Kidney capillary endothelial cell (primary cell): ENCODE measurements at regions not wholly inside any gene's neighbourhood (a gene's known extent, or its start where the extent isn't known, plus 50 kb on each side); places are given as distances from the start of the nearest gene placed in this dataset.
"Not testable (repeated sequence)": the region's sequence is repeated elsewhere in the genome, so short reads cannot be mapped to it uniquely, and the experiment has no call there.

Experiments used
- DNase-seq: peaks from one replicate; pipeline ENCODE4 v3.0.0-alpha.2; 2018; ENCODE audit warnings: low spot score

DNA sequence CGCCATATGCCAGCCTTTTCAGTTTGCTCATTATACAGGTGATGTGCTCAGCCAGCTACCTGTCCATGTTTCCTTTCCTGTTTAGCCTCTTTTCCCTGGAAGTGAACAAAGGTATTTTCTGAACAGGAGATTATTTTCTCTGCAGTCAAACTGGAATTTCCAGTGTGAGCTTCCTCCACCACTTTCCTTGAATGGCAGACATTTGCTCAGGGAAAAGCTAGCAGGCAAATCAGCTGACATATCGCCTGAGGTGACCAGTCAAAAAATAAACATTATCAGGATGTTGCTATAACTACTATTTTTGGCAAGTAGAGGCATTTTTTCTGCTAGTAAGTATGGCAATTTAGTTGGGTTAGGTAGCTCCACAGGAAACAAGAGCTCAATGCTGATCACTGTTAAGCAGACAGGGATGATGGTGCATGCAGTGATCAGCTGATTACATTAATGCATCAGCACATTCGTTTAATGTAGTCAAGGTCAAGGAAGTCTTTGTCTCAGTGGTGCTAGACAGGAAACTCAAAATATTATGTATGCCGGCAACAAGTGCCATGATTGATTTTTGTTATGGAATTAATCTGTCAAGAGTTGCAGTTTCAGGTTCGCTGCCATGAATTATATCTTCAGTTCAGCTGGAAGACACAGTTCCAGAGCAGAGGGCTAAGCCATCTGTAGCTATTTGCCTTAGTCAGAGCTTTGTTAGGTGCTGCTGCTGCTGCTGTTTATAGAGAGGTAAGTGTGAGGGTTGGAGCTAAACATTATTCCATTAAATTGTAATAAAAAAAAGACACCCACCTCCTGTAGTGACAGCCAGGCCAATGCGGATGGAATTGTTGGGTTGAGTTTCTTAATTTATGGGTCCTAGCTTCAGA lies 179.7 kb upstream of the ST6GALNAC5 start:
- no peak for DNase-seq

DNA sequence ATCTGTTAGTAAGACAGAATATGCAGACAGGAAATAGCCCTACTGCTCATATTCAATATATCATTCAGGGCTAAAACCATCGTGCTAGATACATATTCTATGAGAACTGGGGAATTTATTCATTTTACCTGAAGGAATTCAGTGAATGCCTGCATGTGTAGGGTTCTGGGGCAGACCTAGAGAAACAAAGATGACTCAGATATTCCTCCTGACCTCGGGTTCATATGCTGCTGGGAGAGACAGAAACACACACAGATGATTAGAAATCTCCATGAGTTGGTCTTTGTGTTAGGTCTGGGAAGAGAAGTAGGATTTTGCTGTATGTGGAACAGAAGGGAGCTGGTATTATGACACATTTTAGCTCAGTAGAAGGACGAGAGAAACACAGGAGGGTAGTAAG lies 176.5 kb upstream of the ST6GALNAC5 start:
- DNase-seq, result no peak

DNA sequence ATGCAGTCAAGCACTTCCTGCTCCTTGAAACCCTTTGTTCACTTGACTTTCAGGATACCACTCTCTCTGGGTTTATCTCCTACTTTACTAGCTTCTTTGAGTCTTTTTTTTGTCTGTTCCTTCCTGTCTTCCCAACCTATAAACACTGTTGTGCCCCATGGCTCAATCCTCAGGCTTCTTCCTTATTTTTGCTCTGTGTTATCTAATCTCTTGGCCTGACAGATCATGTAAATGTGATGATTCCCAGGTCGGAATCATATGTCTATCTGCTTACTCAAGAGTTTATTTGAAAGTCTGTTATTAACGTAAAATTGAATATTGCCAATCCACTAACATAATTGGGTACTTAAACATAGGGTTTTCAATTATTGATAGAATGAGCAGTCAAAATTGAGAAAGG lies 171.7 kb upstream of the ST6GALNAC5 start:
- DNase-seq, result no peak

DNA sequence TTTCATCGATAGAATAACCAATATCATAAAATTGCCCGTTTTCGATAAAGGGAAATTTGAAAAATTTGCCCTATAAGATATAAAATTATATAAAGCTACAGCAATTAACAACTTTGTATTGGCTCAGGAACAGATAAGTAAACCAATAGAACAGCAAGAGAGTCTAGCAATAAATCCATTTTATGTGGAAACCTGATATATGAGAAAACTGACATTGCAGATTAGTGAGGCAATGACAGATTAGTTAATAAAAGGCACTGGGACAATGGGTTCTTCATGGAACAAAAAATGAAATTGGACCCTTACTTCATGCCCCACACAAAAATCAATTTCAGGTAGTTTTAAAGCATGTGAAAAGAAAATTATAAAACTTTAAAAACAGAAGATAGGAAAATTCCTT lies 169.9 kb upstream of the ST6GALNAC5 start:
- DNase-seq, result no peak

DNA sequence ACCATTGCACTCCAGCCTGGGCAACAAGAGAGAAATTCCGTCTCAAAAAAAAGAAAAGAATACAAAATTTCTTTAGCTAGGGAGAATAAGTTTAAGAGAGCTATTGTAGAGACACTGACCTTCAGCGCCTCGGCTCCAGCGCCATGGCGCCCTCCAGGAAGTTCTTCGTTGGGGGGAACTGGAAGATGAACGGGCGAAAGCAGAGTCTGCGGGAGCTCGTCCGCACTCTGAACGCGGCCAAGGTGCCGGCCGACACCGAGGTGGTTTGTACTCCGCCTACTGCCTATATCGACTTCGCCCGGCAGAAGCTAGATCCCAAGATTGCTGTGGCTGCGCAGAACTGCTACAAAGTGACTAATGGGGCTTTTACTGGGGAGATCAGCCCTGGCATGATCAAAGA lies 167.6 kb upstream of the ST6GALNAC5 start:
- not testable (repeated sequence) for DNase-seq

DNA sequence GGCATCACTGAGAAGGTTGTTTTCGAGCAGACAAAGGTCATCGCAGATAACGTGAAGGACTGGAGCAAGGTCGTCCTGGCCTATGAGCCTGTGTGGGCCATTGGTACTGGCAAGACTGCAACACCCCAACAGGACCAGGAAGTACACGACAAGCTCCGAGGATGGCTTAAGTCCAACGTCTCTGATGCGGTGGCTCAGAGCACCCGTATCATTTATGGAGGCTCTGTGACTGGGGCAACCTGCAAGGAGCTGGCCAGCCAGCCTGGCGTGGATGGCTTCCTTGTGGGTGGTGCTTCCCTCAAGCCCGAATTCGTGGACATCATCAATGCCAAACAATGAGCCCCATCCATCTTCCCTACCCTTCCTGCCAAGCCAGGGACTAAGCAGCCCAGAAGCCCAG lies 167.1 kb upstream of the ST6GALNAC5 start:
- not testable (repeated sequence) for DNase-seq

DNA sequence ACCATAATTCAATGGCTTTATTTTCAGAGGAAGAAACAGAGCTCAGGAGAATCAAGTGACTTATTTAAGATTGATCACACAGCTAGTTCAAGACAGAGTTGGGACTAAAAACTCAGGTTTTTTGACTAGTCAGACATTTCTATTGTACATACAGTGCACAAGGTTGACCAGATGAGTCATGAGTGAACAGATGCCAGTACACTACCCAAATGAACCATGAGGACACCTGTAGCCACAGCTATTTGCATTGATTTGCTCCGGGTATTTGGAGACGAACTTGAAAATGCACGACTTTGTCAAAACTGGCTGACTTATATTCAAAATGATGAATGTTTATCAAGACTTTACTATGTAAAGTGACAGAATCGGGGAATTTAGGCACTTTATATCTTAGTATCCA lies 161.7 kb upstream of the ST6GALNAC5 start:
- DNase-seq, result no peak

DNA sequence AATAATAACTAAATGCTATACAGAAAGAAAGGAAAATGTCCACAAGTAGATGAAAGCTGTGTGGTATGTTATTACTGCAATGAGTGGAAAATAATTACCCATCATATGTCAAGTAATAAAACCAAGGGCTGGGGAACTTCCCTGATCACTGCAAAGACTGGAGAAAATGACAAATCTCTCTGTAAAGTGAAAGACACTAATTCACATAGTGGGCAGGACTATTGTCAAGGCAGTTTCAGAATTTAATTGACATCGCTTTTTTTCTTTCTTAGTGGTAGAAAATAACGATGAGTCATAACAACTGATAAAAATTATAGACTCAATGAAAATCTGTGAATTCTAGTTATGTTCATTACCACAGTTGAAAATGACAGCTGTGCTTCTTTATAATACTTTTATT lies 153.7 kb upstream of the ST6GALNAC5 start:
- DNase-seq, result no peak

DNA sequence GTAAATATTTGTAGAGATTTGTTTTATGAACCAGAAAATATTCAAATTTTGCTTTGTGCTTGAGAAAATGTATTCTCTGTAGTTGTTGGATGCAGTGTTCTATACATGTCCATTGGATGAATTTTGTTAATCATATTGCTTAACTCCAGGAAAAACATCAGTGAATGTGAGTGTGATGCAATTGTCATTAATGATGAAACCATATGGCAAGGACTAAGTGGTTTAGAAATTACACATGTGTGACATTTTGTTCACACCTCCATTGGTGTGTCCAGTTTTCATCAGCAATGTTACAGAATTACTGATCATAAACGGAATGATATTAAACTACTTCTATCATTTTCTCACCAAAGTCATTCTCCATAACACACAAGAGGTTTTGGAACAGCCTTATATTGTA lies 151.8 kb upstream of the ST6GALNAC5 start:
- DNase-seq, result no peak

DNA sequence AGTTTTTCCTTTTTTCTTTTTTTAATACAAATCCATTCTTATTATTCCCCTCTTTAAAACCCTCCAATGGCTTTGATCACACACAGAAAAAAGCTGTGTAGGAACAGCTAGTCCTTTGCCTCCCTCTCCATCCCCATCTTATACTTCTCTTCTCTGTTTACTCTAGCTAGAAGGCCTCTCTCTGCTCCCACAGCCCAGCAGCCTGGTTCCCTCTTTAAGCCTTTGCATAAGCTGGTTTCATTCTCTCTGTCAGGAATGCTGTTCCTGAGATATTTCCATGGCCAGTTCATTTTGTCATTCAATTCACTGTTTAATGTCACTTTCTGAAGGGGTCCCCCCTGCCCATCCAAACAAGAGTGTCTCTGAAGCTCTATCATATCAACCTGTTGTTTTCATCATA lies 143.3 kb upstream of the ST6GALNAC5 start:
- no peak for DNase-seq

DNA sequence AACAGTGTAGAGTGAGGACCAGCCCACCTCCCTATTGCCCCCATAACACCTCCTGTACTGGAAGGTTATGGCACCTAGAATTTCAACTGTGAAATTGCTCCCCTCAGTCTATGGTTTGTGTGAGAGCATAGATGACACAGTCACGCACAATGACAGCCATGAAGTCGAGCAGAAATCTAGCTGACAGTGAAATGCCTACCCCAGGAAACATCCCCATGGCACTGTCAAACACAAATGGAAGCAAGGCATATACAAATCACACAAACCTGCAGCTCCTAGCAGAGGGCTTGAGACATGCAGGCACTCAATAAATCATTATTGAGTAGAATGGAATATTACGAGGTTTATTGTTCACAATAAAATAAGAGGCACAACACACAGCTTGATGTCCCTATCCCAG lies 142.5 kb upstream of the ST6GALNAC5 start:
- no peak for DNase-seq

DNA sequence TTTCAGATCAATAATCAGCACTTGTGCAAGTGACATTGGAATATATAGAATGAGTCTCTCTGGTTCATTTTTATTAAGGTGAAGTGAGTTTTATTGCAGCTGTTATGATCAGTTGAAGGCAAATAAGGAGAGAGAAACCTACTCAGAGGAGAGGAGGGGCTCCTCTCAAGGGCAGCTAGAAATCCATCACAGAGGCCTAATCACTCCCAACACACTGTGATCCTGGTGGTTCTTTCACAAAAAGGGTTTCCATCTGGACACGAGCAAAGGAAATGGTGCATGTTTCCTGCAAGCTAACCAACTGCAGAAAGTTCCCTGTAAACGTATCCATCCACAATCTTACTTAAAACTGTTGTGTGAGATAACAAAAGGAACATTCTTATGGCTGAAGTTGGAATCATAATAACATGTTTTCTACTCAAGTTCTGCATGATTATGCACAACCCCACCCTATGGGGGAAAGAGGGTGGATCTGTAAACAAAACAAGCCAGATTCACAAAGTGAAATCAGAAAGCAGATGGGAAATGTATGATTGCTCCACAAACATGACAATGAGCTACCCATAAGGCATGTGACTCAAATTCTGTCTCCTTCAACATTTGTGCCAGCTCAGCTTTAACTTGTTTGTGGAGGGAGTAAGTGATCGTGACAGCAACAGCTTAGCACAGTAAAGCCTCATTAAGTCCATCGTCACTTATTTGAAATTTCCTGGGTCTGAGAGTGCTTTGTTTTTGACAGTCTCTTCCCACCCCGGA lies 141.2 kb upstream of the ST6GALNAC5 start:
- no peak for DNase-seq

DNA sequence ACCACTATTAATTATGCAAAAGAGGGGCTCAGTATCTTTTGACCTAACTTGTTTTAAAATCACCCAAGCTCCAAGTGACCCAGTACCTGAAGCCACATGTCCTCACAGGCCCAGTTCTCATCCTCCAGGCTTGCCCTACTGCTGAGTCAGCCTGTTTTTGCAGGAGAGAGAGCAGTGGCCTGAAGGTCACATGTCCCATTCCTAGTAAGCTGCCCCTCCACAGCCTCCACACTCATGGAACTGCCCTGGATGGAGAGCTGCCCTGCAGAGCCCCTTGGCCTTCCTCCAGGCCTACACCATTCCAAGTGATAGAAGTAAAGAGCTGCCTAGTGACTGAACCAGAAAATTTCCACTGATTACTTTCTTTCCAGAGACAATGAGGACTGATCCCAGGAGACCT lies 139.8 kb upstream of the ST6GALNAC5 start:
- no peak for DNase-seq

DNA sequence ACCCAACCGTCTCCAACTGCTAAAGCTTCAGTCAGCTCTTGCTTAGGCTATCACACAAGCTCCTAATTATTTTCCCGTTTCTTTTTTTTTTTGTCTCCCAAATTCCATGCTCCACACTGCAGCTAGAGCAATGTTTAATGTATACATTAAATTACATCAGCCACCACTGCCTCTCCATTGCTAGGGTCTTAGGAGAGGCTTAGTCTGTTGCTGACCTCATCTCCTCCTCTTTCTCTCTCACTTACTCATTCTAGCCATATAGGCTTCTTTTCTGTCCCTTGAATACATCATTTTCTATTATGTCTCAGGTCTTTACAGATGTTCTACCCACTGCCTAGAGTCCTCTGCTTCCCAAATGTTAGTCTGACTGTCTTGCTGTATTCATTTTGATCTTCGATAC lies 138.1 kb upstream of the ST6GALNAC5 start:
- DNase-seq, result no peak

DNA sequence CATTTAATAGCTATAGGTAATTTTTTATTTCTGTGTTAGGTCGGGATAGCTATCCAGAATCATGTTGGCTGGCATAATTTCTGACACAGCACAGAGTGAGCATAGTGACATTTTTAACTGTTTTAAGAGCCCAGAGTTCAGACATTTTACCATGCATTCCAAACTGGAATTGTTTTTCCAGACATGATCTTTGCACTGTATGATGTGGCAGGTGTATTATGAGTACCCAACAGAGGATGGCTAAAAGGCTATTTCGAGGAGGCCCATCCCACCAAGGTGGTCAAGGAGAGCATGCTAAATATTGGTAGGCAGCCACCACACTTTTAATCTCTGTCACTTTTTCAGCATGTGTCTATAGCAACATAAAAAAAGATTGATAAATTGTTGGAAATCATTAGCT lies 137.3 kb upstream of the ST6GALNAC5 start:
- DNase-seq, result no peak

DNA sequence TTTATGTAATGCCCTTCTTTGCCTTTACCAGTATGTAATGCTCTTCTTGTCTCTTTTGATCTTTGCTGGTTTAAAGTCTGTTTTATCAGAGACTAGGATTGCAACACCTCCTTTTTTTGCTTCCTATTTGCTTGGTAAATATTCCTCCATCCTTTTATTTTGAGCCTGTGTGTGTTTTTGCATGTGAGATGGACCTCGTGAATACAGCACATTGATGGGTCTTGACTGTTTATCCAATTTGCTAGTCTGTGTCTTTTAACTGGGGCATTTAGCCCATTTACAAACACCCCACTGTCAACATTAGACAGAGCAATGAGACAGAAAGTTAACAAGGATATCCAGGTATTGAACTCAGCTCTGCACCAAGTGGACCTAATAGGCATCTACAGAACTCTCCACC lies 128.9 kb upstream of the ST6GALNAC5 start:
- not testable (repeated sequence) for DNase-seq

DNA sequence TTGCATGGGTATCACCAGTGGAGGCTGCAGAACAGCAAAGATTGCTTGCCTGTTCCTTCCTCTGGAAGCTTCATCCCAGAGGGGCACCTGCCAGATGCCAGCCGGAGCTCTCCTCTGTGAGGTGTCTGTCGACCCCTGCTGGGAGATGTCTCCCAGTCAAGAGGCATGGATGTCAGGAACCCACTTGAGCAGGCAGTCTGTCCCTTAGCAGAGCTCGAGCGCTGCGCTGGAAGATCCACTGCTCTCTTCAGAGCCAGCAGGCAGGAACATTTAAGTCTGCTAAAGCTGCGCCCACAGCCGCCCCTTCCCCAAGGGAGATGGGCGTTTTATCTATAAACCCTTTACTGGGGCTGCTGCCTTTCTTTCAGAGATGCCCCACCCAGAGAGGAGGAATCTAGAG lies 126.3 kb upstream of the ST6GALNAC5 start:
- DNase-seq, result not testable (repeated sequence)

DNA sequence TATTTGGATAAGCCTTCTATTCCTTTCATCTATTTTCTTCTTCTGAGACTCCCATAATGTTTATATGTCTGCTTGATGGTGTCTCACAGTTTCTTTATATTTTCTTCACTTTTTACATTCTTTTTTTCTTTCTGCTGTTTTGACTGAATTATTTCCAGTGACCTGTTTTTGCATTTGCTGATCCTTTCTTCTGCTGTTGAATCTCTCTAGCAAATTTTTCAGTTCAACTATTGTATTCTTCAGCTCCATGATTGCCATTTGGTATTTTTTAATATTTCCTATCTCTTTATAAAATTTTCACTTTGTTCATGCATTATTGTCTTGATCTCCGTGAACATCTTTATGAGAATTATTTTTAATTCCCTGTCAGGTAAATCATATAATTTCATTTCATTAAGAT lies 122.3 kb upstream of the ST6GALNAC5 start:
- DNase-seq, result no peak

DNA sequence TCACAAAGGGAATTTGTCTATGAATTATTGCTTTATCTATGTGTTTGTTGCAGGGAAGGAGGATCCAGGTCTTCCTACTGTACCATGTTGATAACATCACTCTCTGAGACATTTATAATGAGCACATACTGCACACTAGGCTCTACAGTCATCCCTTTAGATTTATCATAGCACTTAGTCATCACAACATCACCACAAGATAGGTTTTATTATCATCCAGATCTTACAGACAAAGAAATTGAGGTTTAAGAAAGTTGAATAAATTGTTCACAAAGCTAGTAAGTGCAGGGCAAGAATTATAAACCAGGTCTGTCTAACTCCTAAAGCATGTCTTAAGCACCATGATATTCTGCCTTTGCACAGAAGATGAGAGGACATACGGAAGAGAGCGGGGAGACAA lies 121.1 kb upstream of the ST6GALNAC5 start:
- no peak for DNase-seq

DNA sequence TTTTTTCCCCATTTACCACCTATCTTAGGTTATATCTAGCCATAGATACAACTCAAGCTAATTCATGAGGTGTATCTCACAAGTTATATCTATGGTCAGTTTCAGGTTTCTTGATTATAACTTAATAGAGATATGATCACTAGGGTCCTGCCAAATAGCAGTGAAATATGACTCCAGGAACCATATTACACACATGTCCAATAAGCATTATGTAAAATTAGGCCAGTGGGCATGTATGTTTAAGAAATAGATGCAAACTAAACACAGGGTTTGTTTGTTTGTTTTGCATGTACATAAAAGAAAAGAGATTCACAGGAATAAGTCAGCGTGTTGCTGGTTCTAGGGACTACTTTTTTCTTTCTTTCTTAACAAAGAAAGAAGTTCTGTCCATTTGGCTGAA lies 112.5 kb upstream of the ST6GALNAC5 start:
- DNase-seq, result no peak

DNA sequence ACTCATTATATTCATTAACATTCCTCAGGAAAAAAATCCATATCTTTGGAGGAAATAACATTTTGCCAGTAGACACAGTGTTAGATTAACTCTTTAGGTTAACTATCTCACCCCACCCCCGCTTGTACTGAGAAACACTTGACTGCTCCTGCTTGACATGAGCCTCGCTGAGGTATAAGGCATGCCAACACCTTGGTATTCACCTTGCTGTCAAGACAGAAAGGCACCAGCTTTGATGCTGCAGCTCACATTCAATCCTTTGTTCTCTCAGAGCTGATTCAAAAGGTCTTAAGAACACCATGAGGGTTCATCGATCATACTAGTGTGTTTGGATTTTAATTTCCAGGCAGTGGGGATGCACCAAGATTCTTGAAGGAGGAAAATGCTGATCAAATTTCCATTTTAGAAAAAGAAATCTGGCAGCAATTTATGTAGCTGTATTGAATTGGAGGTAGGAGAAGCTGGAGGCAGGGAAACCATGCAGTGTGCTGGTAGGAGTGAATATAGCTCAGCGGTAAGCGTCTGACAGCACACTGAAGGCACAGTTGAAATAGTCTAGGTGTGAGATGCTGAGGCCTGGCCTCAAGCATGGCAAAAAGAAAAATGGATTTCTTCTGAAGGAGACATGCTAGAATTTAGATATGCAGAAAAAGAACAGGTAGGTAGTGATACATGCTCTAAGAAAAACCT lies 108.0 kb upstream of the ST6GALNAC5 start:
- DNase-seq, result no peak

DNA sequence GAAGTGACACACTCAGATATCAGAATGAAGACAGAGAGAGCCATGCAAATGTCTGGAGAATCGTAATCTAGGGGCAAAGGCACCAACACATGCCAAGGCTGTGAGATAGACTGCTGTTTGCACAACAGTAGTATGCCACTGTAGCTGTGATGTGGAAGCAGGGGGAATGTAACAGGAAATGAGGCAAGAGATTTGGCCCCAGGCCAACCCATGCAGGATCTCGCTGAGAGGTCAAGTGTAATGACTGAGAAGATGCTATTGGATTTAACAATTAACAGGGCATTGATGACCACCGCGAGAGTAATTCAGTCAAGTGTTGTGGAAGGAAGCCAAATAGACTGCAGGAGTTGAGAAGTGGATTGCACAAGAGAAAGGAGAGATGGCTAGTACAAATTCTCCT lies 107.3 kb upstream of the ST6GALNAC5 start:
- no peak for DNase-seq

DNA sequence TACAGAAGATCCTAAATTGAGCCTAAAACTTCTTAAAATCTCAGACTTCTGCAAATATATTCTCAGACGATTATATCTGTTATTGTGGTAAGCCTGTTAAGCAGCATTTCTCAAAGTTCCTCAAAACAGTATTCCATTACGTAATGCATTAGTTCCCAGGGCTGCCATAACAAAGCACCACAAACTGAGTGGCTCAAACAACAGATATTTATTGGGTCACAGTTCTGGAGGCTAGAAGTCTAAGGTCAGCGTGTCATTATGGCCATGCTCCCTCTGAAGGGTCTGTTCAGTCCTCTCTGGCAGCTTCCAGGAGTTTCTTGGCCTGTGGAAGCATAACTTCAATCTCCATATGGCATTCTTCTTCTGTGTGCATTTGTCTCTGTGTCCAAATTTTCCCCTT lies 103.5 kb upstream of the ST6GALNAC5 start:
- no peak for DNase-seq
